Left forelimb (tissue), 1 donor: ENCODE measurements at regions not wholly inside any gene's neighbourhood (a gene's known extent, or its start where the extent isn't known, plus 50 kb on each side); places are given as distances from the start of the nearest gene placed in this dataset.
"Not testable (repeated sequence)": the region's sequence is repeated elsewhere in the genome, so short reads cannot be mapped to it uniquely, and the experiment has no call there.

Experiments used
- DNase-seq: peaks from one replicate; pipeline ENCODE4 v3.0.0-alpha.2; 2018; ENCODE audit warnings: low spot score

- DNase-seq = no peak
Measured at GRCh38 chr11:90294091-90294490, 71.2 kb upstream of the CHORDC1 start.

GRCh38 chr11:90288212-90288821 lies 65.5 kb upstream of the CHORDC1 start:
- DNase-seq = no peak

GRCh38 chr11:90286640-90287039 lies 63.8 kb upstream of the CHORDC1 start:
- DNase-seq = no peak

- no peak for DNase-seq
Measured at GRCh38 chr11:90284171-90284570, 61.3 kb upstream of the CHORDC1 start.

DNA sequence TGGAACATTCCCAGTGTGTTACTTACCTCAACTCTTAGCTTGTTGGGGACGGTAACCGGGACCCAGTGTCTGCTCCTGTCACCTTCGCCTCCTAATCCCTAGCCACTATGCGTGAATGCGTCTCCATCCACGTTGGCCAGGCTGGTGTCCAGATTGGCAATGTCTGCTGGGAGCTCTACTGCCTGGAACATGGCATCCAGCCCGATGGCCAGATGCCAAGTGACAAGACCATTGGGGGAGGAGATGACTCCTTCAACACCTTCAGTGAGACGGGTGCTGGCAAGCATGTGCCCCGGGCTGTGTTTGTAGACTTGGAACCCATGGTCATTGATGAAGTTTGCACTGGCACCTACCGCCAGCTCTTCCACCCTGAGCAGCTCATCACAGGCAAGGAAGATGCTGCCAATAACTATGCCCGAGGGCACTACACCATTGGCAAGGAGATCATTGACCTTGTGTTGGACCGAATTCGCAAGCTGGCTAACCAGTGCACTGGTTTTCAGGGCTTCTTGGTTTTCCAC lies 59.8 kb upstream of the CHORDC1 start:
- DNase-seq = not testable (repeated sequence)

GRCh38 chr11:90274362-90274761 lies 51.5 kb upstream of the CHORDC1 start:
- no peak for DNase-seq
